Type B pancreatic cell (in vitro differentiated cells): ENCODE measurements at regions not wholly inside any gene's neighbourhood (a gene's known extent, or its start where the extent isn't known, plus 50 kb on each side); places are given as distances from the start of the nearest gene placed in this dataset.
A peak's percentile ranks its signal among the peaks of the same experiment; 100 is the strongest.

Experiments used
- DNase-seq: peaks from one replicate; pipeline ENCODE4 v3.0.0; 2021; ENCODE audit warnings: mixed read lengths; ENCODE audit not compliant: unreplicated experiment; ENCODE audit errors: extremely low spot score
- H3K27ac Mint-ChIP-seq: 2 replicates; pipeline ENCODE4 v1.8.0; 2021; ENCODE audit warnings: mild to moderate bottlenecking, mixed read lengths
- H3K27me3 Mint-ChIP-seq: 2 replicates; pipeline ENCODE4 v1.8.0; 2021; ENCODE audit warnings: mixed read lengths
- H3K36me3 Mint-ChIP-seq: 2 replicates; pipeline ENCODE4 v1.8.0; 2021; ENCODE audit warnings: mixed read lengths
- H3K4me1 Mint-ChIP-seq: one replicate; pipeline ENCODE4 v1.8.0; 2021; ENCODE audit warnings: mixed read lengths; ENCODE audit not compliant: unreplicated experiment
- H3K4me3 Mint-ChIP-seq: 2 replicates; pipeline ENCODE4 v1.8.0; 2021; ENCODE audit warnings: mild to moderate bottlenecking, mixed read lengths
- H3K9me3 Mint-ChIP-seq: 2 replicates; pipeline ENCODE4 v1.8.0; 2021; ENCODE audit warnings: mixed read lengths
- TF ChIP-seq, protein P1 (sequence below): fragments of 200-600 bp; sonication (generic); conservative IDR thresholded peaks from 2 replicates; pipeline ENCODE4 v1.5.0; 2021; ENCODE audit warnings: antibody characterized with exemption, mild to moderate bottlenecking

DNA sequence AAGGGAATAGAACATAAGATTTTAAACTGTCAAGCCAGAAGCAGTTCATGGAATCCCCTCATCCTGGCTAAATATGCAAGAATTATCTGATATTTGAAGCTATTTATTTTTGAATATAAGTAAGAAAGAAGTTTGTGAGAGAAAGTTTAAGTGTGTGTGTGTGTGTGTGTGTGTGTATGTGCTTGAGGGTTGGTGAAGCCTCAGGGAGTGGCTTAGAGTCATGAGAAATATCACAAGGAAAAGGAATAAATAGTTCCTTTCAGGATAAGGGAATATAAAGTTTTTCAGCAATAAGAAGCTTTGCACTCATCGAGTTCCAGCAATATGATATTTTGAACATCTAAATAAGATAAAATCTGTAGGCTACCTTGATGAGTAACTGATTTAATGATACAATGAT is 359.6 kb downstream of the MEIS1 start:
- DNase-seq = no peak
- H3K27ac Mint-ChIP-seq = no peak overlapping the region
- no peak overlapping the region for H3K4me3 Mint-ChIP-seq
- peaks cover 19% of the 10 kb centered on the region for H3K4me1 Mint-ChIP-seq
- no peaks in the 10 kb centered on the region for H3K36me3 Mint-ChIP-seq
- no peaks in the 10 kb centered on the region for H3K9me3 Mint-ChIP-seq
- H3K27me3 Mint-ChIP-seq = no peaks in the 10 kb centered on the region
- TF ChIP-seq, protein P1, sequence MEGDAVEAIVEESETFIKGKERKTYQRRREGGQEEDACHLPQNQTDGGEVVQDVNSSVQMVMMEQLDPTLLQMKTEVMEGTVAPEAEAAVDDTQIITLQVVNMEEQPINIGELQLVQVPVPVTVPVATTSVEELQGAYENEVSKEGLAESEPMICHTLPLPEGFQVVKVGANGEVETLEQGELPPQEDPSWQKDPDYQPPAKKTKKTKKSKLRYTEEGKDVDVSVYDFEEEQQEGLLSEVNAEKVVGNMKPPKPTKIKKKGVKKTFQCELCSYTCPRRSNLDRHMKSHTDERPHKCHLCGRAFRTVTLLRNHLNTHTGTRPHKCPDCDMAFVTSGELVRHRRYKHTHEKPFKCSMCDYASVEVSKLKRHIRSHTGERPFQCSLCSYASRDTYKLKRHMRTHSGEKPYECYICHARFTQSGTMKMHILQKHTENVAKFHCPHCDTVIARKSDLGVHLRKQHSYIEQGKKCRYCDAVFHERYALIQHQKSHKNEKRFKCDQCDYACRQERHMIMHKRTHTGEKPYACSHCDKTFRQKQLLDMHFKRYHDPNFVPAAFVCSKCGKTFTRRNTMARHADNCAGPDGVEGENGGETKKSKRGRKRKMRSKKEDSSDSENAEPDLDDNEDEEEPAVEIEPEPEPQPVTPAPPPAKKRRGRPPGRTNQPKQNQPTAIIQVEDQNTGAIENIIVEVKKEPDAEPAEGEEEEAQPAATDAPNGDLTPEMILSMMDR = no peak

DNA sequence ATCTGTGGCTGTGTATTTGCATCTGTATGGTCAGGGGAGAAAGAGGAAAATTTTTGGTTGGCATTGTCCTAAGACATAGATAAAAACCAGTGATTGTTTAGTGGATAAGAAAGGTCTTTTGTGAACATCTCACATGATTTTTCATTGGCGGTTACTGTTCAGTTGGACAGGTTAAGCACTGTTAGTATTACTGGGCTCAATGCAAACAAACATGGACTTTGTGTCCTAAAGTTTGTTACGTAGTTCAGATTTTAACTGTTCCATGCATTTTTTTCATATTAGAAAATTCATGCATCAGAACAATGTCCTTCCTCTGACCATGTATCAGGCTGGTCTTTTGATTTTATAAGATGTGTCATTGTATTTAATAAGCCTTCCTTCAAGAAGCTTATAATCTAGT is 368.0 kb downstream of the MEIS1 start:
- H3K27ac Mint-ChIP-seq = no peak overlapping the region

DNA sequence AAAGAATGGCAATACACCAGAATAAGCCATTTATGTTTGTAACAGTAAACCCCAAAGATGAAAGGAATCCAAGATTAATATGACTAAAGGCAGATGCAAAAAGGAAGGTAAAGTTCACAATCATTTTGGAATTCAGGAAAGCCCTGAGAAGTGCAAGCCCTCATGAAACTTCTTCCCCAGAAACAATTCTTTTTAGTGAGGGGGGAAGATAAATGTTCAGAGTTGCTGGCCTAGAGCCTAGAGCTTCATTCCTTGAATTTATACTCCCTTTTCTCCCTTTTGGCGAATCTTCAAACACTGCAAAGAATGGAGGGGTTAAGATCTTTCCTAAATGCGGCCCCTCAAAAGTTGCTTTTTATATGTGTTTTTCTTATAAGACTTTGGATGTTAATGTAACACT is 368.8 kb downstream of the MEIS1 start:
- no peaks in the 10 kb centered on the region for H3K27me3 Mint-ChIP-seq
- no peak overlapping the region for H3K4me3 Mint-ChIP-seq
- no peak overlapping the region for H3K27ac Mint-ChIP-seq
- peaks cover 5% of the 10 kb centered on the region for H3K9me3 Mint-ChIP-seq
- TF ChIP-seq, protein P1 = no peak
- DNase-seq = no peak
- H3K36me3 Mint-ChIP-seq = no peaks in the 10 kb centered on the region
- peaks cover 17% of the 10 kb centered on the region for H3K4me1 Mint-ChIP-seq

More for the DNA sequence above, 368.0 kb downstream of the MEIS1 start:
- no peaks in the 10 kb centered on the region for H3K36me3 Mint-ChIP-seq
- H3K4me3 Mint-ChIP-seq = no peak overlapping the region
- DNase-seq = no peak
- peaks cover 5% of the 10 kb centered on the region for H3K9me3 Mint-ChIP-seq
- H3K4me1 Mint-ChIP-seq = peaks cover 17% of the 10 kb centered on the region
- TF ChIP-seq, protein P1 = no peak
- no peaks in the 10 kb centered on the region for H3K27me3 Mint-ChIP-seq

DNA sequence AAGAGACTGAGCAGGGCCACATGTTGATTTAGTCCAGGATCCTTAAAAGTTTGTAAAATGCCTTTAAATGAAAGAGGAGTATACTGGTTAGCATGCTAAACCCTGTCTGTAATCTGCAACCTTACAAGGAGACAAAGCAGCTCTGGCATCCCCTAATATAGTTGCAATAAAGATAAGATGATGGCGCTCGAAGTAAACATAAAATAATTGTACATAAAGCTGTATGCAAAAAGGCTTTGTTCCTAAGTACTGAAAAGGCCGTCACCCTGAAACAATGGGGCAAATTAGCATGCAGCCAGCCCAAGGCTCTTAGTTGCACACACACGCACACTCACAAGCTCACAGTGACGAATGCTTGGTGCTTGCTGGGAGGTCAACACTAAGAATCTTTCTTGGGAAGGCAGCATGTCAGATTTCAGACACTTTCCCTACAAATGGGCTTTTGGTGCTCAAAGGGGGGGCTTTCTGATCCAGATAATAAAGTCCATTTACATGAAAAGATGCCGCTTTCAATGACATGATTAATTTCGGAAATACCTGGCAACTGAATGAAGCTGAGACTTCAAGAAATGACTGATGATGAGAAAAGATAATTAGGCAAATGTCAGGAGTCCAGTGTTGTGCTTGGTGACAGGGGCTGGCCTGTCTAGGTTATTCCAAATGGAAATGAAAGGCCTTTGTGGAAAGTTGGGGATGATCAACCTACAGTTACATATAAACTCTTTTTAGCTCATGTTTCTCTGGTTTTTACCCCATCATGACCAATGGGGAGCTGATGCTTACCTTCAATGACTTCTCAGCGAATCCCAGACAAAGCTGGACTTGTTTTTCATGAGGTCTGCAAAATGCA is 370.3 kb downstream of the MEIS1 start:
- TF ChIP-seq, protein P1 = no peak
- peak overlapping the region; percentile 61 for H3K27ac Mint-ChIP-seq
- H3K4me3 Mint-ChIP-seq = peak overlapping the region; percentile 13
- no peaks in the 10 kb centered on the region for H3K27me3 Mint-ChIP-seq
- no peaks in the 10 kb centered on the region for H3K36me3 Mint-ChIP-seq
- H3K9me3 Mint-ChIP-seq = peaks cover 5% of the 10 kb centered on the region
- no peak for DNase-seq
- peaks cover 17% of the 10 kb centered on the region for H3K4me1 Mint-ChIP-seq

DNA sequence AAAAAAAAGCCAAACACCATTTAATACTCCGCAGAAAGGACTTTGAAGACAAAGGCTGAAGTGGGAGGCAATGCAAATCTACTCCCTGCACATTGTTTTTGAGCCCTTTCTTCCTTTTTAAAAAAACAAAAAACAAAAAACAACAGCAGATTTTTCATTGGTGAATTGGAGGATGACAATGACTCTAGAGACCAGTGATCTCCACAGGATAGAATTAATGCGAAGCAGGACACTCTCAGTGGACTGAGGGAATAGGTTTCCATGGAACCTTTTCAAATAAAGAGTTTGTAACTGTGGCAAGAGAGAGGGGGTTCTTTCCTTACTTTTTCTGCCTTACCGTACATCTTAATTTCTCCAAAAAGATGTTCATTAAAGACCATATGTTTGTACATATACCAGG is 371.0 kb downstream of the MEIS1 start:
- Mint-ChIP-seq H3K4me3 (no peak overlapping the region), H3K9me3 (peaks cover 5% of the 10 kb centered on the region), H3K36me3 (no peaks in the 10 kb centered on the region), H3K4me1 (peaks cover 17% of the 10 kb centered on the region), H3K27ac (peak overlapping the region; percentile 61), H3K27me3 (no peaks in the 10 kb centered on the region)
- DNase-seq = no peak
- TF ChIP-seq, protein P1 = no peak
